Sigmoid colon (tissue), 6 donors: ENCODE measurements at regions not wholly inside any gene's neighbourhood (a gene's known extent, or its start where the extent isn't known, plus 50 kb on each side); places are given as distances from the start of the nearest gene placed in this dataset.
"Not testable (repeated sequence)": the region's sequence is repeated elsewhere in the genome, so short reads cannot be mapped to it uniquely, and the experiment has no call there.

Source experiments
- DNase-seq: peaks from one replicate; pipeline ENCODE4 v3.0.0-alpha.2; 2019
- H3K27ac ChIP-seq, 4 donors: fragments of 200-600 bp; sonication (generic); one replicate each; pipeline ENCODE4 v1.5.1; 2016 to 2019; ENCODE audit warnings: mild to moderate bottlenecking in 1 of 4
- H3K27me3 ChIP-seq, 3 donors: fragments of 200-600 bp; sonication (generic); one replicate each; pipeline ENCODE4 v1.5.1; 2019; ENCODE audit warnings: mild to moderate bottlenecking in 1 of 3
- H3K36me3 ChIP-seq, 4 donors: fragments of 200-600 bp; sonication (generic); one replicate each; pipeline ENCODE4 v1.5.1; 2016 to 2019
- H3K4me1 ChIP-seq, 4 donors: fragments of 200-600 bp; sonication (generic); one replicate each; pipeline ENCODE4 v1.5.1; 2017 to 2019
- H3K4me3 ChIP-seq, 4 donors: fragments of 200-600 bp; sonication (generic); one replicate each; pipeline ENCODE4 v1.5.1; 2017 to 2019; ENCODE audit warnings: mild to moderate bottlenecking in 2 of 4, moderate library complexity in 1 of 4
- H3K9me3 ChIP-seq, 4 donors: fragments of 200-600 bp in 3 of 4; sonication (generic) in 3 of 4; one replicate each; pipeline versions ENCODE4 v1.5.1 to v1.6.1; 2013 to 2019
- CTCF ChIP-seq, 4 experiments: fragments of 450-650 bp in 3 of 4; fragments of 200-600 bp in 1 of 4; IDR thresholded peaks; one replicate each; pipeline ENCODE4 v1.5.1; 2016 to 2019; ENCODE audit warnings: antibody characterized with exemption in 4 of 4, mild to moderate bottlenecking in 3 of 4, moderate library complexity in 2 of 4
- EP300 ChIP-seq, 4 donors: sonication (generic); formaldehyde crosslinking; IDR thresholded peaks; one replicate each; pipeline ENCODE4 v1.6.1; 2017; ENCODE audit warnings: antibody characterized with exemption in 4 of 4
- POLR2A ChIP-seq, 2 donors: fragments of 450-650 bp; IDR thresholded peaks; one replicate each; pipeline ENCODE4 v1.6.1; 2016; ENCODE audit warnings: antibody characterized with exemption in 2 of 2, mild to moderate bottlenecking in 2 of 2, moderate library complexity in 2 of 2
- POLR2AphosphoS5 ChIP-seq, 4 donors: sonication (generic); formaldehyde crosslinking; IDR thresholded peaks; one replicate each; pipeline ENCODE4 v1.6.1; 2017; ENCODE audit warnings: antibody characterized with exemption in 4 of 4
- WGBS, 2 donors: extraction: QIAGEN DNeasy Blood & Tissue Kit; methylation state at CpG; one replicate each; pipeline ENCODE4 v1.1.7; 2013; 5-methylcytosine and 5-hydroxymethylcytosine counted together
- intact Hi-C: fragments of 100-400 bp; cut with DNase I; formaldehyde crosslinking; loops from one replicate; pipeline ENCODE4 v1.15.1; 2023
- donor health status: healthy with polysubstance abuse.
- donor health status: healthy.

- H3K27me3 ChIP-seq, result peaks cover 0 to 15% (median 0%) of the 10 kb centered on the region in 3 donors
- H3K4me3 ChIP-seq, result no peak overlapping the region
- intact Hi-C loops, result no loop called here
- no peak for DNase-seq
- WGBS, 2 donors, result 74 to 84% methylated on average over 3 of the region's 3 CpGs
- H3K9me3 ChIP-seq, result no peaks in the 10 kb centered on the region
- no peaks in the 10 kb centered on the region for H3K36me3 ChIP-seq
- TF ChIP-seq POLR2AphosphoS5 (IDR thresholded peaks at IDR 0.05) (no peak), EP300 (IDR thresholded peaks at IDR 0.05) (no peak), CTCF (IDR thresholded peaks at IDR 0.05) (no peak), POLR2A (IDR thresholded peaks at IDR 0.05) (no peak)
- no peaks in the 10 kb centered on the region for H3K4me1 ChIP-seq
- no peak overlapping the region for H3K27ac ChIP-seq
Measured at GRCh38 chr19:30286378-30286777, 85.8 kb upstream of the ZNF536 start.

DNA sequence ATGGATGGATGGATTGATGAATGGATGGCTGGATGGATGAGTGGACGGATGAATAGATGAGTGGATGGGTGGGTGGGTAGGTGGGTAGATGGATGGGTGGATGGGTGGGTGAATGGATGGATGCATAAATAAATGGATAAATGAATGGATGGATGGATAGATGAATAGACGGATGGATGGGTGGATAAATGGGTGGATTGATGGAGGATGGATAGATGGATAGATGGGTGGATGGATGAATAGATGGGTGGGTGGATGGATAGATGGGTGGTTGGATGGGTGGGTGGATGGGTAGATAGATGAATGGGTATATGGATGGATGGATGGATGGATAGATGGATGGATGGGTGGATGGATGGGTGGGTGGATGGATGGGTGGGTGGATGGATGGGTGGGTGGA, 84.9 kb upstream of the ZNF536 start:
- TF ChIP-seq POLR2AphosphoS5 (IDR thresholded peaks at IDR 0.05), result no peak
- TF ChIP-seq POLR2A (IDR thresholded peaks at IDR 0.05), result no peak
- TF ChIP-seq EP300 (IDR thresholded peaks at IDR 0.05), result no peak
- no peak for TF ChIP-seq CTCF (IDR thresholded peaks at IDR 0.05)
- WGBS, 2 donors, result 91 to 96% methylated on average over 2 of the region's 2 CpGs

GRCh38 chr19:30287973-30288372, 84.2 kb upstream of the ZNF536 start:
- DNase-seq, result no peak
- peaks cover 0 to 7% (median 0%) of the 10 kb centered on the region in 3 donors for H3K27me3 ChIP-seq
- H3K4me1 ChIP-seq, result no peaks in the 10 kb centered on the region
- no peaks in the 10 kb centered on the region for H3K9me3 ChIP-seq
- no peak for TF ChIP-seq EP300 (IDR thresholded peaks at IDR 0.05)
- TF ChIP-seq POLR2AphosphoS5 (IDR thresholded peaks at IDR 0.05), result no peak
- TF ChIP-seq CTCF (IDR thresholded peaks at IDR 0.05), result no peak
- no peak for TF ChIP-seq POLR2A (IDR thresholded peaks at IDR 0.05)
- WGBS, 2 donors, result 82 to 85% methylated on average over 5 of the region's 5 CpGs
- no peak overlapping the region for H3K4me3 ChIP-seq
- intact Hi-C loops, result no loop called here
- no peaks in the 10 kb centered on the region for H3K36me3 ChIP-seq
- H3K27ac ChIP-seq, result no peak overlapping the region

More for the DNA sequence above, 84.9 kb upstream of the ZNF536 start:
- Histone ChIP-seq H3K27ac (no peak overlapping the region), H3K27me3 (peaks cover 0 to 8% (median 0%) of the 10 kb centered on the region in 3 donors), H3K4me3 (no peak overlapping the region), H3K36me3 (no peaks in the 10 kb centered on the region), H3K4me1 (no peaks in the 10 kb centered on the region), H3K9me3 (no peaks in the 10 kb centered on the region)
- intact Hi-C loops, result no loop called here
- no peak for DNase-seq

DNA sequence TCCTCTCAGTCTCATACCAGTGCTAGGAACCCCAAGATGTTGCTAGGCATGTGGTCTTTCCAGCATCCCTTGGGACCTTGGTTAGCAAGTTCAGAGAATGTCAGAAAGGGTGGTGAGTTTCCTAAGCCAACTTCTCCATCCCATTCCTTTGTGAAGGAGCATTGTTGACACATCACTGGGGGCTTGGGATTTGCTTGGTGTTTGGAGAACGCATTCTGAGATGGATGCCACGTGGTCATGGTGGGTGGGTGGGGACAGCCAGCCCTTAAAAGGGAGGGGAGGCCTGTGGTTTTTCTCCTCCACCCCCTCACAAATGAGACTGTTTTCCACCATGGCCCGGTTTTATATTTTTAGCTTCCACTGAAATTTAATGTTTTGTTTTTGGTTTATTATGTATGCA, 83.3 kb upstream of the ZNF536 start:
- TF ChIP-seq POLR2AphosphoS5 (IDR thresholded peaks at IDR 0.05) (no peak), CTCF (IDR thresholded peaks at IDR 0.05) (no peak), POLR2A (IDR thresholded peaks at IDR 0.05) (no peak), EP300 (IDR thresholded peaks at IDR 0.05) (no peak)
- intact Hi-C loops, result no loop called here
- WGBS, 2 donors, result 57 to 63% methylated on average over 3 of the region's 3 CpGs

GRCh38 chr19:30289336-30289735, 82.8 kb upstream of the ZNF536 start:
- intact Hi-C loops, result no loop called here
- WGBS, 2 donors, result 82 to 87% methylated on average over 9 of the region's 9 CpGs
- Histone ChIP-seq H3K27me3 (peaks cover 0 to 7% (median 0%) of the 10 kb centered on the region in 3 donors), H3K9me3 (no peaks in the 10 kb centered on the region), H3K4me3 (no peak overlapping the region), H3K27ac (no peak overlapping the region), H3K4me1 (no peaks in the 10 kb centered on the region), H3K36me3 (no peaks in the 10 kb centered on the region)
- DNase-seq, result no peak
- no peak for TF ChIP-seq EP300 (IDR thresholded peaks at IDR 0.05)
- no peak for TF ChIP-seq POLR2A (IDR thresholded peaks at IDR 0.05)
- no peak for TF ChIP-seq CTCF (IDR thresholded peaks at IDR 0.05)
- TF ChIP-seq POLR2AphosphoS5 (IDR thresholded peaks at IDR 0.05), result no peak

More for the DNA sequence above, 83.3 kb upstream of the ZNF536 start:
- Histone ChIP-seq H3K9me3 (no peaks in the 10 kb centered on the region), H3K27ac (no peak overlapping the region), H3K27me3 (peaks cover 0 to 7% (median 0%) of the 10 kb centered on the region in 3 donors), H3K4me1 (no peaks in the 10 kb centered on the region), H3K36me3 (no peaks in the 10 kb centered on the region), H3K4me3 (no peak overlapping the region)
- DNase-seq, result no peak

- H3K4me3 ChIP-seq, H3K36me3 ChIP-seq, H3K9me3 ChIP-seq, intact Hi-C loops, DNase-seq, H3K4me1 ChIP-seq, H3K27ac ChIP-seq, H3K27me3 ChIP-seq: not testable (repeated sequence)
Measured at GRCh38 chr19:30290805-30291204, 81.4 kb upstream of the ZNF536 start.
